HG02798 (cell line): ENCODE measurements at regions not wholly inside any gene's neighbourhood (a gene's known extent, or its start where the extent isn't known, plus 50 kb on each side); places are given as distances from the start of the nearest gene placed in this dataset.

Source experiments
- ATAC-seq: cut with Tn5 transposase; IDR thresholded peaks from one replicate; pipeline ENCODE4 v1.9.1; 2021; ENCODE audit warnings: mild to moderate bottlenecking; ENCODE audit not compliant: unreplicated experiment, poor library complexity

DNA sequence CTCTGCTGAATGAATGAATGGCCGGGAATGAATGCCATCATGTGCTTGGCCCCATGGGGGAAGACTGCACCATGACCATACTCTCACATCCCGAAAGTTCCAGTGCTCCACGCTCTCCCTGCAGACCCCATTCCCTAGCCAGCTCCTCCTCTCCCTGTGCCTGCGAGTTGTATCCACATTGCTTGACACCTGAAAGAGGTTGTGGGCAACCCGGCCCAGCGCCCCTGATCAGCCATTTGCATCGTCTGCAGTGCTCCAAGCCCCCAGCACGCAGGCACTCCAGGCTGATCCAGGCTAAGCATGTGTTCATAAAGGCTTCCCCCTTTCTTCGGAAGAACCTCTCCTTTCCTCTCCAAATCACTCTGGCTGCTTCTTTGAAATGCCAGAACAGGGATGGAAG is 354.4 kb upstream of the MKI67 start:
- ATAC-seq, result no peak

DNA sequence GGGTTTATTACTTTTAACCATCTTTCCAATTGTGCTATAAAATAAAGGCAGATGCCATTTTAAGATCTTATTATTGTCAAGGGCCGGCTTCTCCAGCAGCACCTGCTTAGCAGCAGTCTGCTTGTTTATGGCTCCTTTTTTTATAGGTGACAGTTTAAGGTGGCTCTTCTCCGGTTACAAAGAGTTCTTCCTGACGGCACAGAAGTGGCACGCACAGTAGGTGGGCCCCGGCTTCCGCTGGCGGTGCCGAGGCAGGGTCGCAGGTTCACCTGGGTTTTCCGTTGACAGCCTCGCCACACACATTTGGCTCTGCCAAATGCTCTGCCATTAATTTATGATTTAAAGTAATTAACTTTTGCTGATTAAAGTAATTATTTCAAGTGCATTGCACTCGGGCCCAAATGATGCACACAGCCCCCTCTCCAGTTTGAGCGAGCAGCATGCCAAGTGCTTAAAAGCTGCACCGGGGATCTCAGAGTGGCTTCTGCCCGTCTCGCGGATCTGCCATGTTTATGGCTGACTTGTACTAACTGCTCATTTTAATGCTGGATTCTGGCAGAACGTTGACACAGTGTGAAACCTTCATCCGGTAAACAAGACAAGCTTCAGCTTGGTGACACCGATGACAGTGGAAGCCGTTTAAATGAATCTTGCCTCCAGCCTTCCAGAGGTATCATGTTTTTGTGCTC is 355.1 kb upstream of the MKI67 start:
- no peak for ATAC-seq

DNA sequence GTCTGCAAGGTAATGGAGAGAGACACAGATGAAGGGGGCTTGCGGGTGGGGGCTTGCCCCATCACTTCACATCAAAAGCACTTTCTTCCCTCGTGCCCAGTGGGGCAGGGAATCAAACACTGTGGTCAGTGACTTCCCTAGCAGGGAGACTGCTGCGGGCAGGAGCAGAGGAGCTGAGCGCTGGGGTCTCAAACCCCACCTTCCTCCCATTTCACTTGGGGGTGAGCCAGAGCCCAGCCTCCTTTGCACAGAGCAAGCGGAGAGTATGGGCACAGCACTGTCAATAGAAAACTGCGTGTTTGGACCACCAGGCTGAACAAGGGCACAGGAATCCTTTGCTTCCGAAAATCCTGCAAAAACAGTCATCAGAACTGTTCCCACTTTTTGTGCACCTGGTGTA is 355.8 kb upstream of the MKI67 start:
- no peak for ATAC-seq

DNA sequence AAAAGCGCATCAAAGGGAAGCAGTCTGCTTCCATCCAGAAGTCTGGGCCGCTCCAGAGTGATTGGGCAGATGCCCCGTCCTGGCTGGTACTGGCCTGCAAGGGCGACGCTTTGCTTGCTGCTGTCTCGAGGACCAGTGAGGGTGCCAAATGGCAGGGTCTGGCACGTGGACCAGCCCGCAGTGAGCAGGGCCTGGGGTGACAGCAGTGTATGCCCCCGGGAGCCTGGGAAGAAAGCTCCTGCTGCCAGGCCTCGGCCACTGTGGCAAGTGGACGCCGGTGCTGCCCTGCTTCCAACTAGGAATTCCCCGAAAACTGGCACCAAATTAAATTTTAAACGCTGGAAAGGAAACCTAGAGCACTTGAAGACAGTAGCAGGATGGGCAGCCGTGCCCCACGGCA is 357.0 kb upstream of the MKI67 start:
- ATAC-seq, result no peak

DNA sequence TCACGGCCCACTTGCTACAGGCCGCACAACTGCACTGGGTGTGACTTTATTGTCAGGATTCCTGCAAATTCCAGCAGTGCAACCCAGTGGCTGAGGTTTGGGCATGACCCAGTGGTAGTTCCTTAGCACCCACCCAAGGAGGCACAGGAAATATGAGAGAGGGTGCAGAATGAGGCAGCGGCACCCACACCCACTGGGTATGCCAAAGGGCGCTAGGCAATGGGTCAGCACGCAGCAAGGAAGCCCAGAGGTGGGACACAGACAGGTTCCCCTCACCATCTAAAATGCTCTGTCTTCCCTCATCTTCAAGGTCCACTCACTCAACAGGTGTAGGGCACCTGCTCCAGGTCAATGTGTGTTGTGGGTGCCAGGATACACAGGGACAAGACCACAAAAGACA is 357.8 kb upstream of the MKI67 start:
- ATAC-seq, result no peak

DNA sequence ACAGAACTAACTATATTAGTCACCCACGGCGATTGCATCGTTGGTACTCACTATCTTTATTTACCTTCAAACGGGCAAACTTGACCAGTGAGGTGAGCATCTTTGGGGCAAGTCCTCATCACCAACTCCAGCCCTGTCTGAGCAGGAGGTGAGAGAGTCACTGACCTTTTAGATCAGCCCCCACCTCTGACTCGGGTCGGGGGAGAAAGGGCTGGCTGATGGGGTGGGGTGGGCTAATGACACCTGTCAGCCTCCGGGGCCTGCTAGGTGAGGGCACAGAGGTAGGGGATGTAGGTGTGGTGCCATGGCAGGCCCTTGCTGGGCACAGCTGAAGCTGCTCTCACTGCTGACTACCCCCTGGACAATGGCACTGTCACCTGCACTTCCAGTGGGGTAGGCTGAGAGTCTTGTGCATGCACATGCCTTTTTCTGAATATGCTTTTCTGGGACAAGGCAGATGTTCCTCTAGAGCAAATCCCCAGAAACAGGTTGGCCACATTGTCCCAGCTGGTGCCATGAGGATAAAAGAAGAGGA is 359.5 kb upstream of the MKI67 start:
- ATAC-seq, result no peak

DNA sequence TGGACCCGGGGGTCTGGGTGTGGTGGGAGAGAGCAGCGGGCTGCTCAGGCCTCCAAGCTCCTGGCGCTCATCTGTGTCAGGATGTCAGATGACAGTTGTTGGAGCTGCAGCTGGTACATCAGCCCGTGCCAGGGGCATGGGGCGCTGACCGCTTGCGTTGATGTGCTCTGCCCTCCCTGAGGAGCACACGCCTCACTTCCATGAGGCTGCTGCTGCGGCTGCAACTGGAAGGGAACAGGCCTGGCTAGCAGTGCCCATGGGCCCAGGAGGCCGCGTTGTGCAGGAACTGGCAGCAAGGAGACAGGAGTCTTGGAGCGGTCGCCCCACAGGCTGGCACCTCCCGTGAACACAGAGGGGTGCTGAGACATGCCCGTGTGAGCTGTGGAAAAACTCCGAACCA is 361.3 kb upstream of the MKI67 start:
- no peak for ATAC-seq

DNA sequence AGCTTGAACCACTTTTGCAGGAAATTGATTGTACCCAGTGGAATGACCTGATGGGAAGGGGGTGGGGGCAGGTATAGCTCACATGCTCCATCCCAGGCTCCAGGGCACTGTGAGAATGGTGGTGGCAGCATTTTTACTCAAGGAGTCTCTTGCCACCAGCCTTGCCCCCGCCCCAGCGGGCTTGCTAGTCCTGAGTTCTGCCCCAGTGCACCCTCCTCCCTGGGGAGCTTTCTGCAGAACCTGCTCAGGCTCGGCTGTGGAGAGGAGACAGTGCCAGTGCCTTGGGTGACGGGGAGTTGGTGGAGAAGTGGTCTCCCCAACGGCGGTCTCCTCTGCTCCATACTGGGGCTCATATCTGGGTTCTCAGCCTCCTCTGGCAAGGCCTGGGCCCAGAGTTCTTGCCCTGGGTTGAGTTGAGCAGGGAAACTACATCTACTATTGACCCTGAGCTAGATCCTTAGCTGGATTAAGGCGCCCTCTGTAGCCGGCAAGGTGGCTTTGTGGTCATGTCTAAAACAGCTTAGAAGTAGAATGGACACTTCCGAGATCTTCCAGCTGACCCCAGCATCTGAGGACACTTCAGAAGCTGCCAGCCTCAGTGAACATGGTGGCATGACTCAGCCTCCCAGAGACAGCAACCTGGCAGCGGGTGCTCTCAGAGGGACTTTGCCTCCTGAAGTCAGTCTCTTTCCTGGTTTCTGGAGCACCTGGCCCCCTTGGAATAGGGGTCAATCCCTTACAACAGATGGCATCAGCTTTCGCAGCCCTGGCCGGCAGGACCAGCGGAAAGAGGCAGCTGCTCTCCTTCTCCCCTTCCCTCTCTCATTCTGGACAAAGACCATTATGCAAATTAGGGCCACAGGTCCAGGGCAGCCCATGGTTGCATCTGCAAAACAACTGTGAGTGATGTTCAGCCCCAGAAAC is 363.4 kb upstream of the MKI67 start:
- no peak for ATAC-seq

DNA sequence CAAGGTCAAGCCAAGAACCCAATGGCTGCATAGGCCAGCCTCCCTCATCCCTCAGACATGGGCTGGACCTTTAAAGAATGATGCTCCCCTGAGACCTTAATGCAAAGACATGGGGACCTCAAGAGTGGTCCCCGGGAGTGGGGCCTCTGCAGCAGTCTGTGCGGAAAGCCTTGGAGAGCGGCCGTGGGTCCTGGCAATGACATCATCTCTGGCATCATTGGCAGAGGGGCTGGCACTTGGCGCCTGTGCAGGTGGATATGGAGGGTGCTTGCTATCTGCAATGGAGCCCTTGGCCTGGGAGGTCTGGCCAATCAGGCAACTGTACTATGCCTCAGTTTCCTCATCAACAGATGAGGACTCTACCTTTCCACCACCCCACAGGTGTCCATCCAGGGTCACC is 365.5 kb upstream of the MKI67 start:
- ATAC-seq, result no peak

DNA sequence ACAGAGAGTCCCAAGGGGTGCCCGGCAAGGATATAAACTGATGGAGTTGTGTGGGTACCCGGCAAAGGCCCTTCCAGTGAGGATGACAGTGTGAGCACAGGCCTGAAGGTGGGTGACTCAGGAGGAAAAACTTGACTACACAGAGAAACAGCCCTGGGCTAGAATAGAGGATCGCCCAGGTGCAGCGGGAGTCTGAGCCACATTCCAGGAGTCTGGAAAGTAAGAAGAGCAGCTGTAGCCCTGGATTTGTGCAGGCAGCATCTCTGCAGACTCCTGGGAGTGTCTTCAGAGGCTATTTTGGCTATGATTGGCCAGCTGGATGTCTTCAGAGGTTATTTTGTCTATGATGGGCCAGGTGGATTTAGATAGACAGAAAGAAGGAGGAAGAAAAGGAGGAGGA is 367.6 kb upstream of the MKI67 start:
- ATAC-seq, result no peak

DNA sequence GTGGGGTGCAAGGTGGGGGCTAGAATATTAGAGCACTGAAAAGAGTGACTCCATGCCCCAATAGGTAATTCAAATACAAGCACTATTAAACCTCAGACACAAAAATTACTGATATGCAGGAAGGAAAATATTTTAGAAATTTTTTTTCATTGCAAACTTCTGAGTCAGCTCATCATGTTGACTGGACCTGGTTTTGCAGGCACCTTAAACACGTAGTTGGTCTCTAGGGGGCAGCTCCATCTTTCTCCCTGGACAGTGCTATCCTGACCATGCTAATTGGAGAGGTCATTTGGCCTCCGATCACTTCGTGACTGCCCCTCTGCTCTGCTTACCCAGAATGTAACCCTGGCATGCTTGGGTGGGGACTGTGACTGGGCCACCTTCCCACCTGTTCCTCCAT is 368.4 kb upstream of the MKI67 start:
- ATAC-seq, result no peak

DNA sequence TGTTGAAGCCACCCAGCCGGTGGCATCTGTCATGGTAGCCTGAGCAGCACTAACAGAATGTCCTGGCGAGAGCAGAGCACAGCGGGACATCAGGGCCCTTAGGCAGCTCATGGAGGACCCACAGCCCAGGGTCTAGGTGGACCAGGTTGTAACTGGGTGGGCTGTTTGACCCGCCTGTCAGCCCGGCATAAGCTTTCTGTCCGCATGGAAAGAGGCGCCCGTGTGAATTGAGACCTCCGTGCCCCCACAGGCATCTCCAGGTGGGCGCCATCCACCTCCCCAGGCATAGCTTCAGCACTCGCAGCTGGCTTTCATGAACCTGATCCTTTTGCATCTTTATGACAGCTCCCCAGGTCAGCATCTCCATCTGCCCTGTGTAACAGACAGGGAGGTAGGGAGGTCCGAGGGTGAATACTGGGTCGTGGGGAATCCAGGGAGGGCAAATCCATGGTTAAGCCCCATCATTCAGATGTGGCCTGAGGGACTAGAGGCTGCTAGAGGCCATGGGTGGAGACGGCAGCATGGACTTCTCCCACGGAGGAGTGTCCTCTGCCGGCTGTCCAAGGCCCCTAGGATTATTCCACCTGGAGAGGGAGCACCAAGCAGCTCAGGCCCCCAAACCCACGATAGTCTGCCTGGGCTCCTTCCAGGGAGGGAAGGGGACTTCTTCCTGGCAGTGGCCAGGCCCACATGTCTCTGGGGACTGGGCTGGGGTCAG is 371.6 kb upstream of the MKI67 start:
- ATAC-seq, result no peak

DNA sequence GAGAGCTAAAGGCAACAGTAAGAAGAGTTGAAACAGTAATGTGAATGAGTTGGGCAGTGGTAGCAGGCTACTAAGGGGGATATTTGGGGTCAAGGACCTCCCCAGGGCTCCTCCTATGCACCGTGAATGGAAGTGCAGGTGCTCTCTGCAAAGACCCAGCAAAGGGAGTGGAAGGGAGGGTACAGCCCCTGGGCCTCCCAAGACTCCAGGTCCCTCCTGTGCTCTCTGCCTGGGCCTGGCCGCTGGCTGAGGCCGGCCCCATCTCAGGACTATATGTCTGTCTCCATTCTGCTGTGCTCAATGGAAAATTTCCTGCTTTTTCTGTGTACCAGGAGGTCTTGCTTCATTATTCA is 372.1 kb upstream of the MKI67 start:
- ATAC-seq, result no peak

DNA sequence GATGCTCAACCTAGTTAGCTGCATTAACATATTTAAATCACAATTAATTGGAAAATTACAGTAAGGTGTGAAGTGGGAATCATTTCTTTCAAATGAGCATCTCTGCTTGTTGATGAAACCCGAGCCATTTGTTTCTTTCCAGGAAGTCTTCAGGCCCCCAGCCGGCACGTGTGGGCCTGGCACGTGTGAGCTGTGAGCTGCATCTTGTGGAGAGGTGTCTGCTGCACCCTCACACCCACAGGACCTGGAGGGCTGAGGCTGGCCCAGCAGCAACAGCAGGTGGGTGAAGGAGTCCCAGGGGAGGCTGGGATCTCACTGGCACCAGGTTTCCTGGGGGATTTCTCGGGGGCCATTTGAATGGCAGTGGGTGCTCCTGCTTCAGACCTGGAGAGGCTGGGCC is 372.5 kb upstream of the MKI67 start:
- ATAC-seq, result no peak

DNA sequence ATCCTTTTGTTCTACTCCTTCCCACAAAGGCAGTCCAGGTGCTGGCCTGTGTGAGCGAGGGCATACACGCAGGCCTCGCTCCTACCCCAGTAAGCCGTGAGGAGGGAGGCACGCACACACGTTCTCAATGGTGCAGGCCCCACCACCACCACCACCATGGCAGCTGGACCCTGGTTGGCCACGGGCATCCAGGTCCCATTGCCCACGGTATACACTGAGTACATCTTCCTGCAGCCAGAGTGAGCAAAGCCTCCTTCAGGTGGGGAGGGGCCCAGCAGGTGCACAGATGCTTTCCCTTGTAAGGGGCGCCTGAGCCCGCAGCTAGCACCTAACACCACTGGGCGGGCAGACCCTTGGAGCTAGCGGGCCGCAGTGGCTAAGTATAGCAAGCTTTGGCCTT is 373.3 kb upstream of the MKI67 start:
- ATAC-seq, result no peak

DNA sequence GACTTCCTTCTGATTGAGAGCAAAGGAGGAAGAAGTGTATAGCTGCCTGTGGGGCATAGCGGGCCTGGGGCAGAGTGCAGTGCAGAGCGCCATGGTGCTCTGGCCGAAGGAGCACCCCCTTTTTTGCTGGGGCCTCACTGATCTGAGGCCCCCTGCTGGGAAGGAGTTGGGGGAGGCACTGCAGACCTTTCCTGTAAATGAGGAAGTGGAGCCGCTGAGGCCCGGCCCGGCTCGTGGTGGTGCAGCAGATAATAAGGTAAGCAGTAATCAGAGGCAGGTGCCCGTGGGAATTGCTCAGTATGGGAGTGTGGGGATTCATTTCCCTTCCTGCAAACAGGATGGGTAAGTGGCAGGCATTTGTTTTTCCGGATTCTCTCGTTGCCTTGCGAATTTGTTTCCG is 373.7 kb upstream of the MKI67 start:
- no peak for ATAC-seq

DNA sequence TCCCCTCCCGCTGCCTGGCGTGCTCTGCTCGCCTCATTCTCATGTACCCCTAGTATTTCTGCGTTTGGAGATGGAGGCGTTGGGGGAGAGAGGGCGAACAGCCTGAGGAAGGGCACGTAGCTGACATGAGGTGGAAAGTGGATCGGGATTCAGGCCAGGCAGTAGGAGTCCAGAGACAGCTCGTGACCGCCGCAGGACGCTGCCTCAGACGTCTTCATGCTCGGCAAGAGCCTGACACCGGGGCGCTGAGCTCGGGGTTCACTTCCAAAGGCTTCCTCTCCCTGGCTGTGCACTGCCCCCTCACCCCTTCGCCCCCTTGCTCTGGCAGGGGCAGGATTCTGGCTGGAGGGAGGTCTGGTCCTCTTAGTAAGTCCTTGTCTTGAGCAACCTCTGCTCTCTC is 374.4 kb upstream of the MKI67 start:
- no peak for ATAC-seq

DNA sequence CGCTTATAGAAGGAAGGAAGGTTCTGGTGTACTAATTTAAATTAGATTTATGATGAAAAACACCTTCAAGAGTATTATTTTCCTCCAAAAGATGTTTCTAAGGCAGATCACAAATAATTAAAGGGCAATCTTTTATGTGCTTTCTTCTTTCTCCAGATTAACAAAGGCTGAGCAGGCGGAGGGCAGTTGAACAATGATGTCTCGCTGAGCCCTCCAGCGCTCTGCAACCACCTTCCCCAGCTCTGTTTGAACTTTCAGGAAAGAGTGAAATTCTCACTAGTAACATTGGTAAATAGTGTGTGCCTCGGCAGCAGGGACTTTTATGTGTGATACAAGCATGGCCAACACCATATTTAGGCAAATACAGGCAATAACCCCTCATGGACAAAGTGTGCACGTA is 379.1 kb upstream of the MKI67 start:
- no peak for ATAC-seq

DNA sequence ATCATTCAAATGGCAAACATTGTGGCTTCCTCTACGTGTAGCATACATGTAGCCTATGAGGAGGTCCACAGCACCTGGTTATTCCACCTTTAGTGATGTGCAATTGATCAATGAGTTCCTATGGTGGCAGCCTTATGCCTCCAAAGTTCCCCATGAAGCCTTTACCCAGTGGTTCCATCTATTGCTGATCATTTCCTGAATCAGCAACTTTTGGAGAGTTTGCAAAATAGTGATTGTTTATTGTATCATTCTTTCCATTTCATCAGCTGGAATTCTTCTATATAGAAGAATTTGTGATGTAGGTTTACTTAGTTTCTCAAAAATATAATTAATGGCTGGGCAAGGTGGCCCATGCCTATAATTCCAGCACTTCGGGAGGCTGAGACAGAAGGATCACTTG is 380.2 kb upstream of the MKI67 start:
- no peak for ATAC-seq

DNA sequence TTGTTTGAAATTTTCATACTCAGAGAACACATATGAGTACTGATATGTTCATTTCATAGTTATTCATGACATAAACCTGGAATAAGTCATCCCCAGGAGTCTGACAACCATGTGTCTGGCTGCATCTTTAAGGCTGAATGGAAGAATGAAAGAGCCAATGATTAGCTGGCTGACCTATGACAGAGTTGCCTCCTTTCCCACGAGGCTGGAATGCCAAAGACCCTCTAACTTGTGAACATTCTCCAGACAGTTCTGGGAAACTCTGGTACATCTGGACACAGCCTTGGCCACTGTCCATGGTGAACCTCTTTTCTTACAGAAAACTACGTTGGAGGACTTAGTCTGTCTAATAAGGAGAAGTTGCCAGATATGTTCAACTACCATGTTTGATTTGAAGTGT is 380.8 kb upstream of the MKI67 start:
- no peak for ATAC-seq

DNA sequence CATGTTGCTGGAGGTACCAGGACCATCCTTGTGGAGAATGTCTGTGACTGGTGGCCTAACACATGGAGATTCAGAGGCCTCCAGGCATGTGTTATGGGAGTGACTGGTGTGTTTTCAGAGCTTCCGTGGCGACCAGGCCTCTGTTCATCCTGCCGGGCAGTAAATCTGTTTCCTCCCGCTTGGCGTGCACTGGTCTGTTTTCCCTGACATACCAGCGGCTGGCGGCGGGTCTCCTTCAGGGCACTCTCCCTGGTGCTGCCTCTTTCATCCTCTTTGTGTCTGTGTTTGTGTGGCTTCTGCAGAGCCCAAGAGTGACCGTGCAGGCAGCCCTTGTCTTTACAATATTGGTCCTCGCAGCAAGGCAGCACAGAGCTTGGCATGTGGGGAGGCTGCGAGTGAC is 385.1 kb upstream of the MKI67 start:
- ATAC-seq, result no peak
